Breast epithelium (tissue), 3 donors: ENCODE measurements at regions not wholly inside any gene's neighbourhood (a gene's known extent, or its start where the extent isn't known, plus 50 kb on each side); places are given as distances from the start of the nearest gene placed in this dataset.

Source experiments
- CTCF ChIP-seq, 3 donors: fragments of 450-650 bp; IDR thresholded peaks; one replicate each; pipeline ENCODE4 v1.5.1; 2016 to 2017; ENCODE audit warnings: antibody characterized with exemption in 3 of 3, mild to moderate bottlenecking in 3 of 3, moderate library complexity in 3 of 3
- POLR2A ChIP-seq: fragments of 450-650 bp; IDR thresholded peaks from one replicate; pipeline ENCODE4 v1.6.1; 2016; ENCODE audit warnings: antibody characterized with exemption, mild to moderate bottlenecking, moderate library complexity

GRCh38 chr17:5902181-5903140, 167.7 kb upstream of the WSCD1 start:
- no peak for TF ChIP-seq POLR2A
- TF ChIP-seq CTCF (IDR thresholded peaks at IDR 0.05) = no peak
